ENCODE measurements at regions not wholly inside any gene's neighbourhood (a gene's known extent, or its start where the extent isn't known, plus 50 kb on each side); places are given as distances from the start of the nearest gene placed in this dataset.

- TF ChIP-seq CTCF (IDR thresholded peaks at IDR 0.05; ENCODE audit: low read depth, low read length): no peak
- H3K4me3 ChIP-seq (ENCODE audit: low read depth, low read length): no peak overlapping the region
These were observed 306.6 kb downstream of the SPATA31D1 start for GRCh38 chr9:82295181-82295580.

GRCh38 chr9:82299870-82300269 is 311.3 kb downstream of the SPATA31D1 start:
- H3K4me3 ChIP-seq (ENCODE audit: low read depth, low read length): no peak overlapping the region
- no peak for TF ChIP-seq CTCF (IDR thresholded peaks at IDR 0.05; ENCODE audit: low read depth, low read length)

- no peak for TF ChIP-seq CTCF (IDR thresholded peaks at IDR 0.05; ENCODE audit: low read depth, low read length)
- H3K4me3 ChIP-seq (ENCODE audit: low read depth, low read length): no peak overlapping the region
These were observed 314.5 kb downstream of the SPATA31D1 start for GRCh38 chr9:82302968-82303655.

GRCh38 chr9:82308836-82309235 is 320.3 kb downstream of the SPATA31D1 start:
- H3K4me3 ChIP-seq (ENCODE audit: low read depth, low read length): no peak overlapping the region
- no peak for TF ChIP-seq CTCF (IDR thresholded peaks at IDR 0.05; ENCODE audit: low read depth, low read length)

- no peak overlapping the region for H3K4me3 ChIP-seq (ENCODE audit: low read depth, low read length)
These were observed 325.1 kb downstream of the SPATA31D1 start for GRCh38 chr9:82313697-82314096.

GRCh38 chr9:82320566-82320965 is 332.0 kb downstream of the SPATA31D1 start:
- H3K4me3 ChIP-seq (ENCODE audit: low read depth, low read length): no peak overlapping the region
- TF ChIP-seq CTCF (IDR thresholded peaks at IDR 0.05; ENCODE audit: low read depth, low read length): no peak

More at GRCh38 chr9:82313697-82314096, 325.1 kb downstream of the SPATA31D1 start:
- no peak for TF ChIP-seq CTCF (IDR thresholded peaks at IDR 0.05; ENCODE audit: low read depth, low read length)

GRCh38 chr9:82325907-82326306 is 337.3 kb downstream of the SPATA31D1 start:
- no peak for TF ChIP-seq CTCF (IDR thresholded peaks at IDR 0.05; ENCODE audit: low read depth, low read length)
- no peak overlapping the region for H3K4me3 ChIP-seq (ENCODE audit: low read depth, low read length)

Data from WI38 (cell line).